GM12872 (cell line): ENCODE measurements at regions not wholly inside any gene's neighbourhood (a gene's known extent, or its start where the extent isn't known, plus 50 kb on each side); places are given as distances from the start of the nearest gene placed in this dataset.

Experiments used
- CTCF ChIP-seq: IDR thresholded peaks from 3 replicates; pipeline ENCODE4 v1.5.1; 2011; ENCODE audit warnings: low read depth, mild to moderate bottlenecking, low read length, moderate library complexity; ENCODE audit not compliant: insufficient read depth

GRCh38 chr12:116629480-116629879, 70.3 kb downstream of the MAP1LC3B2 start:
- no peak for TF ChIP-seq CTCF

GRCh38 chr12:116628989-116629388, 69.8 kb downstream of the MAP1LC3B2 start:
- no peak for TF ChIP-seq CTCF

- TF ChIP-seq CTCF: no peak
Measured at GRCh38 chr12:116628450-116628793, 69.2 kb downstream of the MAP1LC3B2 start.
